GM12878 (cell line): ENCODE measurements at regions not wholly inside any gene's neighbourhood (a gene's known extent, or its start where the extent isn't known, plus 50 kb on each side); places are given as distances from the start of the nearest gene placed in this dataset.

Source experiments
- ATAC-seq: fragments of 200-7000 bp; cut with Tn5 transposase; 3 replicates; pipeline ENCODE4 v1.9.1; 2020; ENCODE audit warnings: mild to moderate bottlenecking, moderate library complexity
- BruUV-seq: library from RNA; stranded (reverse); fragments of 400-500 nt; replicated peaks from 2 replicates; lab custom pipeline; 2021; lab: Mats Ljungman, UMichigan
- CTCF ChIA-PET: fragments of 300-600 bp; sonication (Branson Sonifier 250); formaldehyde crosslinking; extraction: SDS; loops from one replicate; lab custom pipeline; 2021; ENCODE audit warnings: inconsistent platforms; lab: Yijun Ruan, JAX
- POLR2A ChIA-PET: fragments of 350-600 bp; formaldehyde crosslinking; extraction: SDS; loops from one replicate; lab custom pipeline; 2021; ENCODE audit warnings: inconsistent platforms; lab: Charles Lee
- RAD21 ChIA-PET: fragments of 300-600 bp; sonication (Branson Sonifier 250); formaldehyde crosslinking; loops from one replicate; lab custom pipeline; 2023; ENCODE audit warnings: antibody characterized with exemption; ENCODE audit not compliant: unreplicated experiment; lab: Charles Lee
- SMC1A ChIA-PET: fragments of 300-600 bp; sonication (Branson Sonifier 250); formaldehyde crosslinking; loops from one replicate; lab custom pipeline; 2023; ENCODE audit not compliant: unreplicated experiment, uncharacterized antibody; lab: Charles Lee
- DNase-seq: peaks from one replicate; pipeline ENCODE4 v3.0.0-alpha.2; 2011; ENCODE audit warnings: low read depth, low spot score
- FAIRE-seq: peaks from 3 replicates; lab custom pipeline; 2011; peaks lifted over from hg19 to GRCh38; lab: Jason Lieb, UNC
- H2AFZ ChIP-seq: 2 replicates; pipeline ENCODE4 v1.6.0; 2011; ENCODE audit warnings: low read depth, low read length, control low read depth; ENCODE audit not compliant: control insufficient read depth
- H3K27ac ChIP-seq: 2 replicates; pipeline ENCODE4 v1.5.1; 2011; ENCODE audit warnings: control low read depth; ENCODE audit not compliant: control insufficient read depth, insufficient read depth
- H3K27me3 ChIP-seq, 2 experiments: replicated peaks in 1 of 2; 2 replicates each; pipeline versions ENCODE4 v1.6.0 to v1.6.1; 2011; ENCODE audit warnings: low read length in 1 of 2; ENCODE audit not compliant: control insufficient read depth in 2 of 2, insufficient read depth in 2 of 2
- H3K36me3 ChIP-seq, 2 experiments: 2 replicates each; pipeline ENCODE4 v1.5.1; 2011; ENCODE audit warnings: low read length in 1 of 2; ENCODE audit not compliant: control insufficient read depth in 2 of 2, insufficient read depth in 2 of 2
- H3K4me1 ChIP-seq: 2 replicates; pipeline ENCODE4 v1.6.1; 2011; ENCODE audit warnings: mild to moderate bottlenecking, low read length, moderate library complexity, mixed read lengths; ENCODE audit not compliant: control insufficient read depth, insufficient read depth
- H3K4me2 ChIP-seq: 2 replicates; pipeline ENCODE4 v1.6.0; 2011; ENCODE audit warnings: control low read depth; ENCODE audit not compliant: control insufficient read depth, insufficient read depth
- H3K4me3 ChIP-seq: fragments of 200-600 bp; sonication (generic); 2 replicates; pipeline ENCODE4 v1.5.1; 2016
- H3K79me2 ChIP-seq: 2 replicates; pipeline ENCODE4 v1.6.0; 2011; ENCODE audit warnings: low read length; ENCODE audit not compliant: control insufficient read depth, insufficient read depth
- H3K9ac ChIP-seq: 2 replicates; pipeline ENCODE4 v1.8.0; 2011; ENCODE audit warnings: low read length, control low read depth, mixed read lengths; ENCODE audit not compliant: control insufficient read depth, insufficient read depth
- H3K9me3 ChIP-seq: replicated peaks from 3 replicates; pipeline ENCODE4 v1.5.1; 2011; ENCODE audit warnings: mild to moderate bottlenecking, low read length; ENCODE audit not compliant: control insufficient read depth, insufficient read depth
- H4K20me1 ChIP-seq: 2 replicates; pipeline ENCODE4 v1.6.0; 2011; ENCODE audit not compliant: control insufficient read depth, insufficient read depth
- BCLAF1 ChIP-seq: fragments of 450-650 bp; IDR thresholded peaks from 2 replicates; pipeline ENCODE4 v1.6.1; 2017; ENCODE audit warnings: antibody characterized with exemption, mild to moderate bottlenecking, moderate library complexity
- ELK1 ChIP-seq: IDR thresholded peaks from 2 replicates; pipeline ENCODE4 v1.6.1; 2012; ENCODE audit warnings: low read depth, low read length, improper control_type of control experiment
- EZH2 ChIP-seq: IDR thresholded peaks from 2 replicates; pipeline ENCODE4 v1.6.1; 2012; ENCODE audit warnings: low read depth, mild to moderate bottlenecking, control low read depth, inconsistent platforms, low read length, borderline replicate concordance; ENCODE audit not compliant: control insufficient read depth
- KAT2A ChIP-seq: conservative IDR thresholded peaks from 2 replicates; pipeline ENCODE4 v1.6.1; 2011; ENCODE audit warnings: low read depth, low read length; ENCODE audit not compliant: control insufficient read depth
- RAD21 ChIP-seq: IDR thresholded peaks from 2 replicates; pipeline ENCODE4 v1.6.1; 2011; ENCODE audit warnings: mild to moderate bottlenecking, low read depth, low read length, moderate library complexity; ENCODE audit not compliant: insufficient read depth
- SREBF1 ChIP-seq: IDR thresholded peaks from 2 replicates; pipeline ENCODE4 v1.6.1; 2012; ENCODE audit warnings: mild to moderate bottlenecking, low read length
- ZNF207 ChIP-seq: fragments of 450-650 bp; IDR thresholded peaks from 2 replicates; pipeline ENCODE4 v1.6.1; 2014; ENCODE audit warnings: antibody characterized with exemption, mild to moderate bottlenecking, borderline replicate concordance
- ZNF592 ChIP-seq: fragments of 450-650 bp; IDR thresholded peaks from 2 replicates; pipeline ENCODE4 v1.6.1; 2017; ENCODE audit warnings: mild to moderate bottlenecking, moderate library complexity
- ZSCAN29 ChIP-seq: fragments of 450-650 bp; IDR thresholded peaks from 2 replicates; pipeline ENCODE4 v1.6.1; 2017; ENCODE audit warnings: mild to moderate bottlenecking, moderate library complexity
- WGBS: methylation state at CpG from one replicate; pipeline ENCODE4 v1.1.6; 2016; ENCODE audit warnings: low lambda C conversion rate; ENCODE audit not compliant: insufficient replicate concordance, insufficient coverage; ENCODE audit errors: missing lambda C conversion rate; 5-methylcytosine and 5-hydroxymethylcytosine counted together
- in situ Hi-C: fragments of 300-500 bp; cut with MboI; formaldehyde crosslinking; loops from 9 replicates; pipeline ENCODE4 v1.14.3; 2018; ENCODE audit warnings: mixed read lengths
- intact Hi-C: fragments of 100-400 bp; cut with micrococcal nuclease; formaldehyde crosslinking; loops from one replicate; pipeline ENCODE4 v1.14.2; 2022; ENCODE audit not compliant: unreplicated experiment

GRCh38 chr3:135645541-135645940 lies 320.0 kb upstream of the PPP2R3A start:
- H3K36me3 ChIP-seq: no peaks in the 10 kb centered on the region
- BruUV-seq: no TSS peak
- H3K9me3 ChIP-seq: no peaks in the 10 kb centered on the region
- H2AFZ ChIP-seq: no peak overlapping the region
- no peak overlapping the region for H3K9ac ChIP-seq
- no peaks in the 10 kb centered on the region for H3K4me1 ChIP-seq
- no peak for ATAC-seq
- H3K79me2 ChIP-seq: no peaks in the 10 kb centered on the region
- SMC1A ChIA-PET: no interaction called here
- TF ChIP-seq ZNF207: no peak
- TF ChIP-seq RAD21: no peak
- TF ChIP-seq BCLAF1: no peak
- no peak for TF ChIP-seq ZSCAN29
- no peak for TF ChIP-seq EZH2
- no peak for TF ChIP-seq SREBF1
- TF ChIP-seq ELK1: no peak
- TF ChIP-seq ZNF592: no peak
- TF ChIP-seq KAT2A: no peak
- in situ Hi-C loops (no loop called here), intact Hi-C loops (no loop called here)
- H3K27me3 ChIP-seq: no peaks in the 10 kb centered on the region
- FAIRE-seq: no peak
- 0% methylated on average over 1 of the region's 1 CpG for WGBS
- no peak overlapping the region for H3K4me3 ChIP-seq
- H4K20me1 ChIP-seq: no peaks in the 10 kb centered on the region
- H3K27ac ChIP-seq: no peak overlapping the region
- DNase-seq: no peak
- no peak overlapping the region for H3K4me2 ChIP-seq
- CTCF ChIA-PET: no interaction called here
- POLR2A ChIA-PET: no interaction called here
- RAD21 ChIA-PET: no interaction called here
